Suprapubic skin (tissue), 4 donors: ENCODE measurements at regions not wholly inside any gene's neighbourhood (a gene's known extent, or its start where the extent isn't known, plus 50 kb on each side); places are given as distances from the start of the nearest gene placed in this dataset.

Source experiments
- CTCF ChIP-seq, 2 donors: fragments of 200-600 bp in 1 of 2; fragments of 450-650 bp in 1 of 2; sonication (generic) in 1 of 2; IDR thresholded peaks; one replicate each; pipeline ENCODE4 v1.5.1; 2016 to 2019; ENCODE audit warnings: antibody characterized with exemption in 2 of 2, mild to moderate bottlenecking in 1 of 2, moderate library complexity in 1 of 2
- EP300 ChIP-seq: sonication (generic); formaldehyde crosslinking; IDR thresholded peaks from one replicate; pipeline ENCODE4 v1.6.1; 2017; ENCODE audit warnings: antibody characterized with exemption
- POLR2A ChIP-seq, 2 donors: fragments of 450-650 bp; IDR thresholded peaks; one replicate each; pipeline ENCODE4 v1.6.1; 2017; ENCODE audit warnings: antibody characterized with exemption in 2 of 2, mild to moderate bottlenecking in 2 of 2, moderate library complexity in 2 of 2
- POLR2AphosphoS5 ChIP-seq, 3 donors: sonication (generic); formaldehyde crosslinking; IDR thresholded peaks; one replicate each; pipeline ENCODE4 v1.6.1; 2017; ENCODE audit warnings: antibody characterized with exemption in 3 of 3

GRCh38 chr2:121149384-121149783 lies 135.6 kb downstream of the TFCP2L1 start:
- TF ChIP-seq CTCF (IDR thresholded peaks at IDR 0.05) = no peak
- TF ChIP-seq POLR2A (IDR thresholded peaks at IDR 0.05) = no peak
- TF ChIP-seq EP300 = no peak
- TF ChIP-seq POLR2AphosphoS5 (IDR thresholded peaks at IDR 0.05) = no peak
